DMS 273 (cell line): ENCODE measurements at regions not wholly inside any gene's neighbourhood (a gene's known extent, or its start where the extent isn't known, plus 50 kb on each side); places are given as distances from the start of the nearest gene placed in this dataset.
"Not testable (repeated sequence)": the region's sequence is repeated elsewhere in the genome, so short reads cannot be mapped to it uniquely, and the experiment has no call there.

Experiments
- DNase-seq: peaks from one replicate; lab custom pipeline; 2025; ENCODE audit not compliant: unreplicated experiment; lab: John Stamatoyannopoulos, UW

- no peak for DNase-seq
Observed at GRCh38 chr1:116850436-116850835, 59.3 kb upstream of the PTGFRN start.

- not testable (repeated sequence) for DNase-seq
Observed at GRCh38 chr1:116851189-116851588, 58.5 kb upstream of the PTGFRN start.

GRCh38 chr1:116851846-116852245, 57.9 kb upstream of the PTGFRN start:
- no peak for DNase-seq

- no peak for DNase-seq
Observed at GRCh38 chr1:116852367-116852766, 57.3 kb upstream of the PTGFRN start.

GRCh38 chr1:116852910-116853309, 56.8 kb upstream of the PTGFRN start:
- no peak for DNase-seq

- DNase-seq: peak; percentile 61
Observed at GRCh38 chr1:116853680-116854402, 55.9 kb upstream of the PTGFRN start.

- DNase-seq: no peak
Observed at GRCh38 chr1:116854403-116854690, 55.4 kb upstream of the PTGFRN start.

- peak; percentile 34 for DNase-seq
Observed at GRCh38 chr1:116854716-116855115, 55.0 kb upstream of the PTGFRN start.

- peak; percentile 84 for DNase-seq
Observed at GRCh38 chr1:116855191-116855619, 54.5 kb upstream of the PTGFRN start.

- peak; percentile 95 for DNase-seq
Observed at GRCh38 chr1:116855773-116856201, 53.9 kb upstream of the PTGFRN start.

GRCh38 chr1:116856312-116856711, 53.4 kb upstream of the PTGFRN start:
- no peak for DNase-seq

- no peak for DNase-seq
Observed at GRCh38 chr1:116857092-116857491, 52.6 kb upstream of the PTGFRN start.
